NCI-H128 (cell line): ENCODE measurements at regions not wholly inside any gene's neighbourhood (a gene's known extent, or its start where the extent isn't known, plus 50 kb on each side); places are given as distances from the start of the nearest gene placed in this dataset.

Experiments used
- DNase-seq: peaks from one replicate; lab custom pipeline; 2025; ENCODE audit not compliant: unreplicated experiment; lab: John Stamatoyannopoulos, UW

- DNase-seq = no peak
These were observed 102.7 kb downstream of the UCHL1 start for GRCh38 chr4:41359422-41359775.

- DNase-seq = no peak
These were observed 103.1 kb downstream of the UCHL1 start for GRCh38 chr4:41359836-41360213.

- peak; percentile 14 for DNase-seq
These were observed 103.6 kb downstream of the UCHL1 start for GRCh38 chr4:41360214-41360920.

- DNase-seq = no peak
These were observed 104.4 kb downstream of the UCHL1 start for GRCh38 chr4:41360921-41361793.

GRCh38 chr4:41361794-41362526 is 105.2 kb downstream of the UCHL1 start:
- no peak for DNase-seq

- no peak for DNase-seq
These were observed 106.1 kb downstream of the UCHL1 start for GRCh38 chr4:41362621-41363383.

- DNase-seq = no peak
These were observed 106.8 kb downstream of the UCHL1 start for GRCh38 chr4:41363384-41363981.

GRCh38 chr4:41364876-41365275 is 108.1 kb downstream of the UCHL1 start:
- no peak for DNase-seq

- DNase-seq = no peak
These were observed 109.0 kb downstream of the UCHL1 start for GRCh38 chr4:41365681-41366080.

- no peak for DNase-seq
These were observed 110.3 kb downstream of the UCHL1 start for GRCh38 chr4:41366911-41367517.

- no peak for DNase-seq
These were observed 113.0 kb downstream of the UCHL1 start for GRCh38 chr4:41369680-41370079.

GRCh38 chr4:41373221-41373620 is 116.5 kb downstream of the UCHL1 start:
- no peak for DNase-seq

GRCh38 chr4:41374490-41374889 is 117.8 kb downstream of the UCHL1 start:
- DNase-seq = no peak

- no peak for DNase-seq
These were observed 118.8 kb downstream of the UCHL1 start for GRCh38 chr4:41375561-41375960.

- DNase-seq = no peak
These were observed 120.5 kb downstream of the UCHL1 start for GRCh38 chr4:41377196-41377595.

- no peak for DNase-seq
These were observed 122.5 kb downstream of the UCHL1 start for GRCh38 chr4:41379230-41379629.

- DNase-seq = no peak
These were observed 123.9 kb downstream of the UCHL1 start for GRCh38 chr4:41380511-41381157.

GRCh38 chr4:41381384-41381783 is 124.7 kb downstream of the UCHL1 start:
- DNase-seq = no peak

- no peak for DNase-seq
These were observed 128.3 kb downstream of the UCHL1 start for GRCh38 chr4:41384992-41385391.

GRCh38 chr4:41385481-41385880 is 128.8 kb downstream of the UCHL1 start:
- DNase-seq = no peak
